Stomach smooth muscle (tissue), 2 donors: ENCODE measurements at regions not wholly inside any gene's neighbourhood (a gene's known extent, or its start where the extent isn't known, plus 50 kb on each side); places are given as distances from the start of the nearest gene placed in this dataset.

Experiments used
- H3K27ac ChIP-seq: one replicate; pipeline ENCODE4 v1.7.0; 2013; ENCODE audit warnings: mild to moderate bottlenecking, low read length, inconsistent platforms
- H3K27me3 ChIP-seq, 2 donors: one replicate each; pipeline ENCODE4 v1.7.0; 2013; ENCODE audit warnings: low read length in 2 of 2; ENCODE audit not compliant: insufficient read depth in 2 of 2, control insufficient read depth in 1 of 2
- H3K36me3 ChIP-seq, 2 donors: one replicate each; pipeline ENCODE4 v1.7.0; 2013; ENCODE audit warnings: low read length in 2 of 2; ENCODE audit not compliant: control insufficient read depth in 2 of 2, insufficient read depth in 2 of 2
- H3K4me1 ChIP-seq: one replicate; pipeline ENCODE4 v1.7.0; 2013; ENCODE audit warnings: low read length; ENCODE audit not compliant: control insufficient read depth, insufficient read depth
- H3K4me3 ChIP-seq, 2 donors: one replicate each; pipeline ENCODE4 v1.7.0; 2013; ENCODE audit warnings: low read length in 2 of 2
- H3K9ac ChIP-seq, 2 donors: one replicate each; pipeline ENCODE4 v1.7.0; 2013; ENCODE audit warnings: low read length in 2 of 2, mild to moderate bottlenecking in 1 of 2
- H3K9me3 ChIP-seq, 2 donors: one replicate each; pipeline ENCODE4 v1.7.0; 2013; ENCODE audit warnings: low read length in 2 of 2; ENCODE audit not compliant: control insufficient read depth in 2 of 2
- donor health status: healthy.
- donor health status: Pancreatic carcinoma.

DNA sequence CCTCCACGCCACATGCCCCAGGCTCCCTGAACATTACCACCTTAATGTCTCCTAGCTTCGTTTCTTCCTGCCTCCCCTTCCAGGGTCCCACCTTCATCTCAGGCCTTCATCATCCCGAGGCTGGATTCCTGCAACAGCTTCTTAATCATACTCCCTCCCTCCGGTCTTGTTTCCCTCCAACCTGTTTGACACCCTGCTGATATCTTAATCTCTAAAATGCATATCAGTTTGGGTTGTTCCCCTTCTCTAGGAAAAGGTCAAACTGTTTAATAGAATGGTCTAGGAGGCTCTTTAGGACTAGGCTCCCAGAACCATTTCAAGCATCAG lies 125.5 kb upstream of the ARHGAP5 start:
- H3K36me3 ChIP-seq, result no peaks in the 10 kb centered on the region
- H3K4me3 ChIP-seq, result no peak overlapping the region
- H3K9me3 ChIP-seq, result no peaks in the 10 kb centered on the region
- H3K27ac ChIP-seq, result no peak overlapping the region
- H3K27me3 ChIP-seq, result no peaks in the 10 kb centered on the region
- peaks cover 12% of the 10 kb centered on the region for H3K4me1 ChIP-seq
- no peak overlapping the region for H3K9ac ChIP-seq

DNA sequence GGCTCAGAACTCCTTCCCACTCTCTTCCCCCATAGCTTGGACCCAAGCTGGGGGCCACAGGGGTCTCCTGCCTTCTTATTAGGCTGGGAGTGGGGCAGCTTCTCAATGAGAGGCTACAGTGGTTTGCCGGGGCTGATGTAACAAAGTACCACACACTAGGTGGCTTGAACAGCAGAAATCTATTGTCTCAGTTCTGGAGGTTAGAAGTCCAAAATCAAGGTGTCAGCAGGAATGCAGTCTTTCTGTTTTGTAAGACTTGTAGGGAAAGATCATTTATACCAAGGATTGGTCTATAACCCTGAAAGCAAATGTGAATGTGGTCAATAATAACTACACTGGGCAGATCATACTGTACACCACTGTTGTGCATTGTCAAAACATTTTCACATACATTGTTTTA lies 124.5 kb upstream of the ARHGAP5 start:
- Histone ChIP-seq H3K27ac (no peak overlapping the region), H3K36me3 (no peaks in the 10 kb centered on the region), H3K4me1 (peaks cover 12% of the 10 kb centered on the region), H3K9ac (no peak overlapping the region), H3K4me3 (no peak overlapping the region), H3K27me3 (no peaks in the 10 kb centered on the region), H3K9me3 (no peaks in the 10 kb centered on the region)

DNA sequence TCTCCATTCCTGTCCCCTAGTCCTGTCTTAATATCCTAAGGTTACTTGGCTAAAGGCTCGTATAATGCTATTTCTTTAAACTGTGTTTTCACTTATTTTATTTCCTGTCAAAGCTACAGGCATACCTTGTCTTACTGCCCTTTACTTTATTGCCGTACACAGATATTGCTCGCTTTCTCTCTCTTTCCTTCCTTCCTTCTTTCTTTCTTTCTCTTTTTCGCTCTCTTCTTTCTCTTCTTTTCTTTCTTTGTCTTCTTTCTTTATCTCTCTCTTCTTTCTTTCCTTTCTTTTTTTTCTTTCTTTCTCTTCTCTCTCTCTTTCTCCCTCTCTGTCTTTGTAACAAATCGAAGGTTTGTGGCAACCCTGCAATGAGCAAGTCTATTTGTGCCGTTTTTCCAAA lies 123.9 kb upstream of the ARHGAP5 start:
- Histone ChIP-seq H3K36me3 (no peaks in the 10 kb centered on the region), H3K27ac (no peak overlapping the region), H3K4me1 (peaks cover 12% of the 10 kb centered on the region), H3K9ac (no peak overlapping the region), H3K4me3 (no peak overlapping the region), H3K27me3 (no peaks in the 10 kb centered on the region), H3K9me3 (no peaks in the 10 kb centered on the region)

DNA sequence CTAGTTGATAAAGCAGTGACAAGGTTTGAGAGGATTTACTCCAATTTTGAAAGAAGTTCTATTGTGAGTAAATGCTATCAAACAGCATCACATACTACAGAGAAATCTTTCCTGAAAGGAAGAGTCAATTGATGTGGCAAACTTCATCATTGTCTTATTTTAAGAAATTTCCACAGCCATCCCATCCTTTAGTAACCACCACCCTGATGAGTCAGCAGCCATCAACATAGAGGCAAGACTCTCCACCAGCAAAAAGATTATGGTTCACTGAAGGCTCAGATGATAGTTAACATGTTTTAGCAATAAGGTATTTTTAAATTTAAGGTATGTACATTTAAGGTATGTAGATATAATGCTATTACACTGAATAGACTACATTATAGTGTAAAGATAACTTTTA lies 122.1 kb upstream of the ARHGAP5 start:
- no peak overlapping the region for H3K27ac ChIP-seq
- no peaks in the 10 kb centered on the region for H3K36me3 ChIP-seq
- H3K4me1 ChIP-seq, result peaks cover 12% of the 10 kb centered on the region
- H3K4me3 ChIP-seq, result no peak overlapping the region
- no peaks in the 10 kb centered on the region for H3K9me3 ChIP-seq
- no peak overlapping the region for H3K9ac ChIP-seq
- no peaks in the 10 kb centered on the region for H3K27me3 ChIP-seq

DNA sequence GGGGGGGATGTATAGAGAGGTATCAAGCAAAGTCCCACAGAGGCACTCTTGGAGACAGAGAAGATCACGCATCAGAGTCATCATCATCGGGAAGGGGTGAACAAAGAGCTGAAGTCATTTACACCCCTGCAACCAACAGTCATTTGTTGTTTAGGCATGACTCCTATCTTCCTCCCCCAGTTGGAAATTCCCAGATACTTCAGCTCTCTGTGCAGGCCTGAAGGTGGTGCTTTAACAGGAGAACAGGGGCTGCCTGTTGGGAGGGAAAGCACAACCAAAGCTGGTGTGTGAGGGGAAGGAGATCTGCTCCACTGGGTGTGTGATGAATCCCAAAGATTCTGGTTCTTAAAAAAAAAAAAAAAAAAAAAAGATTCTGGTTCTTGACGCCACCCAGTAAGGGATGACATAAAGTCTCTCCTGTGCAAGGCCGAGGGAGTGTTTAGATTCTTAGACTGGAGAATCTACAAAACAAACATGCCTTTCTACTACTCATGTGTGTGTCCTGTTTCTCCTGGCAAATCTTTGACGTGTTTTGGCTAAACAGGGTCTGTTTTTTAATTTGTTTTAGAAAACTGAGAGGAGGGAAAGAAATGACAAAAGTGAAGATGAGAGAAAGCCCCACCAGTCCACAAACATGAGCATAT lies 121.0 kb upstream of the ARHGAP5 start:
- no peak overlapping the region for H3K9ac ChIP-seq
- H3K9me3 ChIP-seq, result no peaks in the 10 kb centered on the region
- H3K27me3 ChIP-seq, result no peaks in the 10 kb centered on the region
- no peak overlapping the region for H3K27ac ChIP-seq
- no peaks in the 10 kb centered on the region for H3K36me3 ChIP-seq
- H3K4me3 ChIP-seq, result no peak overlapping the region
- peaks cover 5% of the 10 kb centered on the region for H3K4me1 ChIP-seq

DNA sequence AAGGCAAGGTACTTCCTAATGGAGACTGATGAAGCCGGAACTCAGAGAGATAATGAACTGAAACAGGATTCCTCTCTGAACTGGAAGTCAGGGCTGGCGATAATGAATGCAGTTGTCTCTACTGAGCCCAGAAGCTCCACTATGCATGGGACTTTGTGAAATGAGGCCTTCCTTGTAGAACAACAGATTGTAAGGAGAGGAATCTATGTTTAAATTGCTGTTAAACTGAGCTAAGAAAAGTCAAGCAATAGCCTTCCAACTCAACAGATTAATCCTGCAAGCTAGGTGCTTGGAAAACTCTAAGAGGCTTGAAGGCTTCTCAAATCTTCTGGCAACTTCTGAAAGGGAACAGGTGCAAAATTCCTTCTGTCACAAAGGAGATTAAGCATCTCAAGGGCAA lies 119.5 kb upstream of the ARHGAP5 start:
- Histone ChIP-seq H3K4me1 (no peaks in the 10 kb centered on the region), H3K27ac (no peak overlapping the region), H3K9ac (no peak overlapping the region)

DNA sequence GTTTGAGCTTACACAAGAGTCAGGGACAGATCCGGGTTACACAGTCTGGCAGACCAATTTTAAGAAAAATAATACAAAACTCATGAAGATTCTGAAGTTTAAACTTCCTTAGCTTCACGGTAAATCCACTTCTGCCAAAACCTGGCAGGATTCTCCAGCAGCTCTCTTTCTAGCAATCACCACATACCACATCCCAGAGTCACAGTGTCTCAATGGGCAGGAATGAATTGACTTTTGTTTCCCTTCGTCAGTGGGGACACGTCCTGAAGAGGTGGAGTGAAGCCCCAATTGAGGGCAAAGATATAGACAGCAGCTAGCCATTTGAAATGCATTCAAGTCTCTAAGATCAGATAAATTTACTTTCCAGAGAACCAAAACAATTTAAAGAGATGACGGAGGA lies 117.1 kb upstream of the ARHGAP5 start:
- H3K9me3 ChIP-seq, result no peaks in the 10 kb centered on the region
- no peak overlapping the region for H3K4me3 ChIP-seq
- H3K36me3 ChIP-seq, result no peaks in the 10 kb centered on the region
- H3K4me1 ChIP-seq, result no peaks in the 10 kb centered on the region
- H3K27me3 ChIP-seq, result no peaks in the 10 kb centered on the region
- no peak overlapping the region for H3K9ac ChIP-seq
- H3K27ac ChIP-seq, result no peak overlapping the region

More for the DNA sequence above, 119.5 kb upstream of the ARHGAP5 start:
- H3K36me3 ChIP-seq, result no peaks in the 10 kb centered on the region
- H3K9me3 ChIP-seq, result no peaks in the 10 kb centered on the region
- H3K27me3 ChIP-seq, result no peaks in the 10 kb centered on the region
- no peak overlapping the region for H3K4me3 ChIP-seq

DNA sequence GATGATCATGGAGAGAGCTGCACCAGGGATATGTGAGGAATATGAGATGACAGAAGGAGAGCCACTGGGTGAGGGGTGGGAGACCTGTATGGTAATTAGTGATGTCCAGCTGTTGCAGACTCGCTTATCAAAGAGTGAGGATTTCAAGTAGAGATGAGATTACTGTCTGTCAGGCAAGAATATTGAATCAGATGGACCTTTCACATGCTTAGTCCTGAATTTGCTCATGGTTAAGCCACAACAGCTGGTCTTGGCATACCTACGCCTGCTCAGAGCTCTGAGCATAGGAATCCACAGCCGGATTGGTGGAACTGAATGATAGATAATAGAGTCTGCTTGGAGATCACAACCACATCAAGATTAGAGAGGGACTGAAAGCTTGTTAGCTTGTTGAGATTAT lies 115.2 kb upstream of the ARHGAP5 start:
- Histone ChIP-seq H3K4me3 (no peak overlapping the region), H3K9ac (no peak overlapping the region), H3K27ac (no peak overlapping the region), H3K9me3 (no peaks in the 10 kb centered on the region), H3K4me1 (no peaks in the 10 kb centered on the region), H3K36me3 (no peaks in the 10 kb centered on the region), H3K27me3 (no peaks in the 10 kb centered on the region)

DNA sequence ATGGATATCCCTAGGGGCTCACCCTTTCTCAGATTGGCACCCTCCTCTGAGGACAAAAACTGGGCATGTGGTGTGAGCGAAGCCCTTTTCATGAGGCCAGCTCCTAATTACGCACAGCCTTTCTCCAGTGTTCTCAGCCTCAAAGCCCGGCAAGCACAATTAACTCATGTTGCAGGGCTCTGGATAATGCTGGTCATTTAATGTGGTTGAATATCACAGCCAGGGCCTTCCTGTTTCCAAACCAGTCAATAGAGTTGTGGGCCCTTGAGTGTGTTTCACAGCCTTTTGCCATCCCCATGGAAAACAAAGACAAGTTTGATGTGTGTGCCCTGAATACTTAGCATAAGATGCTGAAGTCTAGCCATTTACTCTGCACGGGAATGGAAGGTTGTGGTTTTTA lies 114.2 kb upstream of the ARHGAP5 start:
- H3K27ac ChIP-seq, result no peak overlapping the region
- no peak overlapping the region for H3K4me3 ChIP-seq
- no peaks in the 10 kb centered on the region for H3K4me1 ChIP-seq
- H3K9me3 ChIP-seq, result no peaks in the 10 kb centered on the region
- no peaks in the 10 kb centered on the region for H3K27me3 ChIP-seq
- H3K36me3 ChIP-seq, result no peaks in the 10 kb centered on the region
- H3K9ac ChIP-seq, result no peak overlapping the region

DNA sequence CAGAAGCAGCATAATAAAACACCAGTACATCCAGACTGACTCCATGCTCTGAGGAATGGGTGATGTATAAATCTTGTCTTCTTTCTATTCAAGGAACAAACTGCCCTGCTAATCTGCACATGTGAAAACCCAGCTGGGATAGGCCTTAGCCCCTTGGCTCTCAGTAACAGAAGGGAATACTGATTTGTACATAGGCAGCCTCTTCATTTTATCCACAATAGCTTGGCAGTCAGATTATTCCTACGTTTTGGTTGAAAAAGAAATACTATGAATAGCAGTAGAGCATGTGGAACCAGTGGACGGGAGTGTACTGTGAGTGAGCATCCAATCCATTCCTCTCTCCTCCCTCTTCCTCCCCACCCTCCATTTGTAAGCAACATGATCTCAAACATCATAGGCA lies 113.5 kb upstream of the ARHGAP5 start:
- Histone ChIP-seq H3K9ac (no peak overlapping the region), H3K4me3 (no peak overlapping the region), H3K36me3 (no peaks in the 10 kb centered on the region), H3K9me3 (no peaks in the 10 kb centered on the region), H3K27me3 (no peaks in the 10 kb centered on the region), H3K27ac (no peak overlapping the region), H3K4me1 (peaks cover under 1% of the 10 kb centered on the region)

DNA sequence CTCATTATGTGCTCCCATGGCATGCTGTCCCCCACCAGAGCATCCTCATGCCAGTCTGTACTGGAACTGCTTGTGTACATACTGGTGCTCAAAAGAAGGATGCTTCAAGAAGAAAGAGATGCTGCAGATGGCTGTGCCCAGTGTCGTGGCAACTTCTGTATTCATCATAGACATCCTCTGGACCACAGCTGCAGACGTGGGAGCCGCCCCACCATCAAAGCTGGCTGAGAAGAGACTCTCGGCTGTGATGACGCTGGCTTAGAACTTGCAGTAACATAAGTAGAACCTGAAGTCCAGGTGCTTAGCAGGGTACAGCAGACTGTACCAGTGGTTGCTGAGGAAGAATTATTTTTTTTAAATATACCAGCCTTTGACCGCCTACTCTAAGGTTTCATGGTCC lies 112.6 kb upstream of the ARHGAP5 start:
- Histone ChIP-seq H3K9me3 (no peaks in the 10 kb centered on the region), H3K9ac (no peak overlapping the region), H3K4me1 (peaks cover 5% of the 10 kb centered on the region), H3K27me3 (no peaks in the 10 kb centered on the region), H3K27ac (no peak overlapping the region), H3K36me3 (no peaks in the 10 kb centered on the region), H3K4me3 (no peak overlapping the region)
